Left forelimb (tissue), 1 donor: ENCODE measurements at regions not wholly inside any gene's neighbourhood (a gene's known extent, or its start where the extent isn't known, plus 50 kb on each side); places are given as distances from the start of the nearest gene placed in this dataset.
"Not testable (repeated sequence)": the region's sequence is repeated elsewhere in the genome, so short reads cannot be mapped to it uniquely, and the experiment has no call there.

Source experiments
- DNase-seq: peaks from one replicate; pipeline ENCODE4 v3.0.0-alpha.2; 2018; ENCODE audit warnings: low spot score

DNA sequence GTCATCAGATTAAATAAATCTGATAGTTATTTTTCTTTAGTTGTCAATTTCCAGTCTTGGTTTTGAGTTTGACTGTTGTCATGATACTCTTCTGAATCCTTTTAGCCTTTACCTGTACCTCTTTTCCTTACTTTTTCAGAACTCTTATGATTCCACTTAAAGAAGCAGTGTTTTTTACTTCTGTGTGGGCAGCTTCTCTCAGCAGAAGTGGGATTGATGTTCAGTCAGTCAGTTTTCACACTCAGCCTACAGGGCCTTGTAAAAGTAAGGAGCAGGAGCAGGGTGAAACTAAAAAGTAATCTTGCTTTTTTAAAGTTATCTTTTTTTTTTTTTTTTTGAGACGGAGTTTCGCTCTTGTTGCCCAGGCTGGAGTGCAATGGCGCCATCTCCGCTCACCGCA lies 75.1 kb downstream of the HAUS1 start:
- no peak for DNase-seq

DNA sequence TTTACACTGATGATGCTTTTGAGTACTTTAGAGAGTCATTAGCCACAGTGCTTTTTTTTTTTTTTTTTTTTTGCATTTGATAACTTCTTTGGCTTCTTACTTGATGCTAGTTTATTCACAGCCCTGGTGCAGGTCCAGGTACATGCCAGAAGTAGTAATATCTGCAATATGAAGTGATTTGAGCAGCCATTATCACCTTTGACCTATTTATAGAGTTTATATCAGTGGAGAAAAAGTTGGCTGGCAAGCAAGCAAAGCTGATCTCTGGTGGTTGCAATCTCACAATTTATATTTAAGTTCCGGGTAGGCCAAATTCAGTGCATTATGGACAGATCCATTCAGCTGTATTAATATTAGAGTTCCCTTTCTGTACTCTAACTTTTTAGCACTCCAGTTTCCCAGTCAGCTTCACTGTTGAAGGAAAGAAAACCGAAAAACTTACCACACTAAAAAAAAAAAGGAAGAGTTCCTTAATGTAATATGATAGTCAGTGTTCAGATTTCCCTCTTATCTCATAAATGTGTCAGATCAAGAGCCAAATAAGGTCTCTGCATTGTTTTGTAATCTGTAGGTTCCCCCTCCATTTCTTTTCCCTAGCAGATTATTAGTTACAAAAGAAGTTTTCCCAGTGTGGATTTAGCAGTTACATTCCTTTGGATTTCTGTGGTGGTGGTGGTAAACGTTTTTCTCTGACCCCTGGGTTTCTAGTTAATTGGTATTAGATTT lies 78.6 kb downstream of the HAUS1 start:
- no peak for DNase-seq

- not testable (repeated sequence) for DNase-seq
Measured at GRCh38 chr18:46184296-46184695, 80.1 kb downstream of the HAUS1 start.

DNA sequence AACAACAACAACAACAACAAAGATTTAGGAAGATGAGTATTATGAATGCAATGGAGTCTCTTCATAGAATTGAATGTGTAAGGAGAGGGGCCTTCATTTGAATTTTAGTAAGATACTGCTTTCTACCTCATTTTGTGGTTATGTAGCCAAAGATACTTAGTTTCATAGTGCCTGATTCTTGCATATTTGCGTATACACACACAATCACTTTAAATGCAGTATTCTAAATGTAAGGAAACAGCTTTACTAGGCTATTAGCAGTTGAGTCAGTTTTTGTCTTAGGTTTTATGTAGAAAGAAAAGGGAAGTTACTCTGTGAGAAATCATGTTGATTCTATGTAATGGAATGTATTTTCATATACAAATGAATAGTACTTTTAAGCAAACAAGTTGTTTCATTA lies 80.5 kb downstream of the HAUS1 start:
- no peak for DNase-seq

DNA sequence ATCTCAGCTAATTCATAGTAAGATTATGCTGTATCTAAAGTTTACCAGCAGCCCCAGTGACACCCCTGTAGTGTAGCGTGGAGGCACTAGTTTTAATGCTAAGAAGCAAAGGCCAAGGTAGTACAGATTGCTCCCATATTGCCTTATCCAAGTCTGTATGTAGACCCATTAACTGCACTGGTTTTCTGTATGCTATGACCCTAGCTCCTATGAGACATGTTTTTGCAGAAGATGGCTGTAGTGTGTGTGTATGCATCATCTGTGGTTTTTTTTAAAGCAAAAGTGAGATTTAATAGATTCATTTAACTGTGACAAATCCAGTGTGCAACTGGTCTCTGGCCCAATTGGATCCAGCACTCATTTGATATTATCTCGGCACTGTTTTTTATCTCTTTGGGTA lies 86.5 kb downstream of the HAUS1 start:
- no peak for DNase-seq

DNA sequence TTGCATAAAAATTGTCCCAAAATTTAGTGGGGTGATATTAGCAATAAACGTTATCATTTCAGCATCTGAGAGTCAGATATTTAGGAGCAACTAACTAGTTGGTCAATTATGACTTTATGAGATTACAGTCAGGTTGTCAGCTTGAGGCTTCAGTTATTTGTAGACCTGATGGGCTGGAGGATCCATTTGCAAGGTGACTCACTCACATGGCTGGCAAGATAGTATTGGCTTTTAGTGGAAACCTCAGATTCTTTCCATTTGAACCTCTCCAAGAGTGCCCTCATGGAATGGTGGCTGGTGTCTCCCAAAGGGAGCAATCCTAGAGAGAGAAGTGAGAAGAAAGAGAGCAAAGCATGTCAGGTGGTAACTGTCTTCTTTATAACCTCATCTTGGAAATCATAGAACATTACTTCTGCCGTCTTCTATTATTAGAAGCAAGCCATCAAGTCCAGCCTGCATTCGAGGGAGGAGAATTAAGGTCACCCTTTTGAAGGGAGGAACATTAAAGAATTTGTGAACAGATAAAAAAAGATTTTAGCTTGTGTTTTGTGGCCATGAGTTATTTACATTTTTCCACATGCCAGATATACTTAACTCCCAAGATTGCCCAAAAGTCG lies 92.5 kb downstream of the HAUS1 start:
- no peak for DNase-seq

GRCh38 chr18:46199515-46200147 lies 95.4 kb downstream of the HAUS1 start:
- no peak for DNase-seq

DNA sequence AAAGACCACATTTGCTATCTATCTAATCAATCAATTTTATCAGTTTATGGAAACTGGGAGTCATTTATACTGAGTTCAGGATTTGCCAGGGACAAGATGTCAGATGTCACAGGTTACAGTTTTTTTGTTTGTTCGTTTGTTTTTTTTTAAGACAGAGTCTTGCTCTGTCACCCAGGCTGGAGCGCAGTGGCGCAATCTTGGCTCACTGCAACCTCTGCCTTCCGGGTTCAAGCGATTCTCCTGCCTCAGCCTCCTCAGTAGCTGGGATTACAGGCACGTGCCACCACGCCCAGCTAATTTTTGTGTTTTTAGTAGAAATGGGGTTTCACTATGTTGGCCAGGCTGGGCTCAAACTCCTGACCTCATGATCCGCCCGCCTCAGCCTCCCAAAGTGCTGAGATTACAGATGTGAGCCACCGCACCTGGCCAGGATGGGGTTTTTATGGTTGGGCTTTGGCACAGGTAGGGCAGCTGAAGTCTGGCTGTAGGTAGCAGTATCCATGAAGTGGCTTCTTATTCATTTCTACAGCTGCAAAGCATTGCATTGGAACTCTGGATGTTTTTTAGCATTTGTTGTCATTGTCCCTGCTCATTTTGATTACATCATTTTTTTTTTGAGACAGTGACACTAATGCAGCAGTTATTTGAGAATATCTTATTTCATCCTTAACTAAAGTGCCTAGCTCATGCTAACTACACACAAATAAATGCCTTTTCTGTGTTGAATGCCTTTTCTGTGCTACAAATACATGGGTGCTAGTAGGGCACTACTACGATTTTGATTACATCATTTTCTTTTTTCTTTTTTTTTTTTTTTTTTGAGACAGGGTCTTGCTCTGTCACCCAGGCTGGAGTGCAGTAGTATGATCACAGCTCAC lies 96.2 kb downstream of the HAUS1 start:
- not testable (repeated sequence) for DNase-seq

DNA sequence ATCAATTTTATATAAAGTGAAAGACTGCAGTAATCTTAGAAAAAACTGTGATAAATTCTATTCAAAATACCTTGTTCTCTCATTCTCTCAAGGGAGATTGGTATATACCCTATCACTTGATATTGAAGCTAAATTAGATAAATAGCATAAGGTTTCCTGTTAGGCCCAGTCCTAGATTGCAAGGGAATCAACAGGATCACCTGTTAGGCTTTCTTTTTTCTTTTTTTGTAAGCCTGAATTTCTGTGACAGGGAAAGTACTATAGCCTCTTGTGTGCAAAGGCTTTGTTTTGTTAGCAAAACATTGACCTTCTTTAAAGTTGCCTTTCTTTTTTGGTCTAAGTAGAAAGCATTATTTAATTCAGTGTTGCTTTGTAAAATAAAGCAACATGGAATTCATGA lies 100.0 kb downstream of the HAUS1 start:
- no peak for DNase-seq

- no peak for DNase-seq
Measured at GRCh38 chr18:46207985-46208384, 103.8 kb downstream of the HAUS1 start.

- DNase-seq: no peak
Measured at GRCh38 chr18:46209161-46209560, 105.0 kb downstream of the HAUS1 start.

DNA sequence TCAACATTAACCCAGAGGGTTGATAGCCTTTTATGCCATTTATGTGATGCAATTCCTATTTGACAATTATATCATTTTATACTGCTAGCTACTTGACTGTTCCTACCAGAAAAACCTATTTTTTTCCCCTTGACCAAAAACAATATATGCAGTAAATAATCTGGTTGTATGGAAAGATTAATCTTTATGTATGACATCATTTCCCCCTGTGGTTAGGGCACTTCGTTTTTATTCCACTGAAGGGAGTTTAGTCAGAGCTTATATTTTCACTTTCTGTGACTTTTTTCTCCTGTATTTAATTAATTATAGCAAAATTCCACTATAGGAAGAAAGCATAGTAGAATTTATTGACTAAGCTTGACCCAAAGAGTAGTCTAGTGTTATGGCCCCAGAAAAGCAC lies 107.6 kb downstream of the HAUS1 start:
- DNase-seq: no peak

DNA sequence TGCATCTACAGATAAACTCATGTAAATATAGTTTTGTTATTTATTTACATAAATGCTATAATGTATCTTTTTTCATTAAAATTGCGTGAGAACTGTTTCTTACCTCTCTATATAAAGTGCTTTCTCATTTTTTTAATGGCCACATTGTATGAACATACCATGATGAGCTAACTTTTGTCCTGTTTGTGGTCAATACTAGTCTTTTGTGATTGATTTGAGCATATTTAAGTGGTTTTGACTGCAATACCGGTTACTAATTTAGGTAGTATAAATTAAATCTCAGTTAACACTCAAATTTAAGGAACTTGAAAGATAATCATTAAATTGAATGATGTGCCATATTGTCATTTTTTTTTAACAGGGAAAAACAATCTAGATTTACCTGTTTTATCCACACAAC lies 108.2 kb downstream of the HAUS1 start:
- DNase-seq: no peak

DNA sequence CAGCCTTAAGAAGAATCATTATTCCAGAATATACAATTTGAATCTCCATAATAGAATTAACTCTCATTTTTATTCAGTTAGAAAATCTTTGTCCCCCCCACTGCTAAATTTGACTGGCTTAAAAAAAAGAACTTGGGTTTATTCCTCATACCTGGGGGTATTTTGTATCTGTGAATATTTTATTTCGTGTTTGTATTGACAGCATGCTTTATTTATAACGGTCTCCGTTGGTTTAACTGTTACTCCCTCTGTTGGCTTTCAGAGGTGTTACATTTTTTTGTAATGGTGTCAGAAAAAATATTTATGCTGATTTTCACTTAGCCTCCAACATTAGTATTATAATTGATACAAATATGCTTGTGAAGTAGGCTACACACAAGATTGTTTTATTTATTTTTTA lies 109.1 kb downstream of the HAUS1 start:
- DNase-seq: no peak

GRCh38 chr18:46214435-46214834 lies 110.2 kb downstream of the HAUS1 start:
- DNase-seq: no peak

GRCh38 chr18:46215902-46216723 lies 111.9 kb downstream of the HAUS1 start:
- no peak for DNase-seq

GRCh38 chr18:46220116-46220515 lies 115.9 kb downstream of the HAUS1 start:
- no peak for DNase-seq

- DNase-seq: no peak
Measured at GRCh38 chr18:46222093-46222492, 117.9 kb downstream of the HAUS1 start.

- DNase-seq: no peak
Measured at GRCh38 chr18:46222710-46223360, 118.7 kb downstream of the HAUS1 start.

DNA sequence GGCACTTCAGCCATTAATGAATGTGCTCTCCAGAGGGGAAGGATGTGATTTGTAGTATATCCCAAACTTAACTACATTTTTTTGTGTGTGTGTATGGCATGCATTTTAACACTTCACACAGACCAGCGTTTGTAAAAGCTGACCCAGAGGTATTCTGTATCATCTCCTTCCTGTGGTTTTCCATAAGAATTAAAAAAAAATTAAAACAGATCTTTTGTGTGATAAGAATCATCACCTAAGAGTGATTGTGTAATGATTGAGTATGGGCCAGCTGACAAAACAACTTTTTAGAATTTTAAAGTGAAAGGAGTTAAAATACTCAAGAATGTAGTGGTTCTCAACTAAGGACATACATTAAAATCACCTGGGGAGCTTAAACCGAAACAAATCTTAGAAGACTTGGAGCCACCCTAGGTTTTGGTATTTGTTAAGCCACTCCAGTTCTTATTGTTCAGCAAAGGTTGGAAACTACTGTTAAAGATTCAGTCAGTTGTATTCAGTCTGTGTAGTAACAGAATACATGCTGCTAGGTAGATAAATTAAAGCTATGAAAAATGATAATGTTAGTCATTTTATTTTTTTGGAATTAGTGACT lies 120.1 kb downstream of the HAUS1 start:
- no peak for DNase-seq

GRCh38 chr18:46226461-46226860 lies 122.3 kb downstream of the HAUS1 start:
- no peak for DNase-seq
